HepG2 (cell line): ENCODE measurements at regions not wholly inside any gene's neighbourhood (a gene's known extent, or its start where the extent isn't known, plus 50 kb on each side); places are given as distances from the start of the nearest gene placed in this dataset.

Source experiments
- CTCF ChIP-seq: sonication (generic); formaldehyde crosslinking; IDR thresholded peaks from 2 replicates; pipeline ENCODE4 v1.5.0; 2020; ENCODE audit warnings: mild to moderate bottlenecking, missing genetic modification reagents, moderate library complexity
- POLR2A ChIP-seq, 2 experiments: IDR thresholded peaks; 2 replicates each; pipeline ENCODE4 v1.6.1; 2011; ENCODE audit warnings: low read depth in 2 of 2, low read length in 2 of 2, mild to moderate bottlenecking in 1 of 2, moderate library complexity in 1 of 2; ENCODE audit not compliant: insufficient read depth in 1 of 2
- ZNF274 ChIP-seq: sonication (generic); formaldehyde crosslinking; IDR thresholded peaks from 2 replicates; pipeline ENCODE4 v1.5.1; 2020; ENCODE audit warnings: mild to moderate bottlenecking, missing genetic modification reagents

GRCh38 chr20:26134606-26135005 lies 438.0 kb upstream of the ZNF337 start:
- no peak for TF ChIP-seq POLR2A (IDR thresholded peaks at IDR 0.05; ENCODE audit: insufficient read depth in 1 of 2, low read depth in 2 of 2, low read length in 2 of 2)
- TF ChIP-seq ZNF274 (CRISPR knock-in tag): no peak
- TF ChIP-seq CTCF (CRISPR knock-in tag): no peak
